ENCODE measurements at regions not wholly inside any gene's neighbourhood (a gene's known extent, or its start where the extent isn't known, plus 50 kb on each side); places are given as distances from the start of the nearest gene placed in this dataset.
A peak's percentile ranks its signal among the peaks of the same experiment; 100 is the strongest.
"Not testable (repeated sequence)": the region's sequence is repeated elsewhere in the genome, so short reads cannot be mapped to it uniquely, and the experiment has no call there.

GRCh38 chr21:13981176-13982087, 229.3 kb downstream of the LIPI start:
- H3K27me3 ChIP-seq (ENCODE audit: insufficient read depth, low read length); H2BK20ac ChIP-seq (ENCODE audit: low read depth, low read length, poor library complexity, severe bottlenecking); H4K5ac ChIP-seq (ENCODE audit: insufficient read length, low read depth, low read length); H3K23me2 ChIP-seq (ENCODE audit: insufficient read length, low read depth, low read length, poor library complexity, severe bottlenecking); H3K4me3 Mint-ChIP-seq; H4K91ac ChIP-seq (ENCODE audit: insufficient read length, low read depth, low read length); H4K8ac ChIP-seq (replicated peaks; ENCODE audit: insufficient read length, low read depth, low read length); H2AK5ac ChIP-seq (ENCODE audit: insufficient read length, low read length); H2AFZ ChIP-seq (ENCODE audit: low read length); DNase-seq; H3K9me3 ChIP-seq (ENCODE audit: control insufficient read depth, low read depth, low read length); H2BK12ac ChIP-seq (ENCODE audit: insufficient read length, low read depth, low read length); H3K27ac ChIP-seq (ENCODE audit: insufficient read length, low read depth, low read length); H3K4me1 Mint-ChIP-seq; H3K4me1 ChIP-seq (ENCODE audit: insufficient read depth, low read length); H3K4me2 ChIP-seq (ENCODE audit: insufficient read depth, insufficient read length, low read length); H3K4ac ChIP-seq (ENCODE audit: low read depth, low read length); H2BK15ac ChIP-seq (ENCODE audit: low read depth, low read length); H3K14ac ChIP-seq (ENCODE audit: insufficient read depth, low read length); H3K79me2 ChIP-seq (ENCODE audit: insufficient read depth, low read length); H4K20me1 ChIP-seq (ENCODE audit: control insufficient read depth, insufficient read depth, insufficient read length); H3K27me3 Mint-ChIP-seq (ENCODE audit: low read depth); H3T11ph ChIP-seq (ENCODE audit: low read length); H3K18ac ChIP-seq (ENCODE audit: insufficient read length, low read depth, low read length); H3K9ac ChIP-seq (ENCODE audit: extremely low read depth, insufficient read length, low read length); H3K36me3 Mint-ChIP-seq (ENCODE audit: insufficient read depth in 1 of 3, low read depth in 3 of 3); H3K56ac ChIP-seq (ENCODE audit: insufficient read length, low read depth, low read length); H3K23ac ChIP-seq (ENCODE audit: insufficient read length, low read depth, low read length); H3K79me1 ChIP-seq (ENCODE audit: insufficient read depth, low read depth, low read length, poor library complexity, severe bottlenecking); H2BK5ac ChIP-seq (ENCODE audit: insufficient read length, low read length); H2BK120ac ChIP-seq (ENCODE audit: low read depth, low read length, poor library complexity, severe bottlenecking); H3K27ac Mint-ChIP-seq: not testable (repeated sequence)
- no CpG with 5 or more reads among the region's 48 CpGs for WGBS (ENCODE audit: extremely low coverage, insufficient read length, low lambda C conversion rate)
- peaks cover 48 to 62% of the 10 kb centered on the region in 2 experiments for H3K9me3 Mint-ChIP-seq

- not testable (repeated sequence) for H3K9me3 ChIP-seq (ENCODE audit: control insufficient read depth, low read depth, low read length); H3K14ac ChIP-seq (ENCODE audit: insufficient read depth, low read length); H3K79me2 ChIP-seq (ENCODE audit: insufficient read depth, low read length); H2BK20ac ChIP-seq (ENCODE audit: low read depth, low read length, poor library complexity, severe bottlenecking); H3K18ac ChIP-seq (ENCODE audit: insufficient read length, low read depth, low read length); H3K27me3 ChIP-seq (ENCODE audit: insufficient read depth, low read length); H3K4ac ChIP-seq (ENCODE audit: low read depth, low read length); H3K56ac ChIP-seq (ENCODE audit: insufficient read length, low read depth, low read length); H2BK15ac ChIP-seq (ENCODE audit: low read depth, low read length); H2BK12ac ChIP-seq (ENCODE audit: insufficient read length, low read depth, low read length); H3K27ac Mint-ChIP-seq; H4K20me1 ChIP-seq (ENCODE audit: control insufficient read depth, insufficient read depth, insufficient read length); H3K4me1 Mint-ChIP-seq; H3K27ac ChIP-seq (ENCODE audit: insufficient read length, low read depth, low read length); H3K23ac ChIP-seq (ENCODE audit: insufficient read length, low read depth, low read length); H4K91ac ChIP-seq (ENCODE audit: insufficient read length, low read depth, low read length); H2BK5ac ChIP-seq (ENCODE audit: insufficient read length, low read length); H2AFZ ChIP-seq (ENCODE audit: low read length); H3T11ph ChIP-seq (ENCODE audit: low read length); H2BK120ac ChIP-seq (ENCODE audit: low read depth, low read length, poor library complexity, severe bottlenecking); H3K4me1 ChIP-seq (ENCODE audit: insufficient read depth, low read length); H2AK5ac ChIP-seq (ENCODE audit: insufficient read length, low read length); H3K79me1 ChIP-seq (ENCODE audit: insufficient read depth, low read depth, low read length, poor library complexity, severe bottlenecking); H3K27me3 Mint-ChIP-seq (ENCODE audit: low read depth); H3K23me2 ChIP-seq (ENCODE audit: insufficient read length, low read depth, low read length, poor library complexity, severe bottlenecking); H3K36me3 Mint-ChIP-seq (ENCODE audit: insufficient read depth in 1 of 3, low read depth in 3 of 3); H4K5ac ChIP-seq (ENCODE audit: insufficient read length, low read depth, low read length); H3K4me2 ChIP-seq (ENCODE audit: insufficient read depth, insufficient read length, low read length); H4K8ac ChIP-seq (replicated peaks; ENCODE audit: insufficient read length, low read depth, low read length); H3K9ac ChIP-seq (ENCODE audit: extremely low read depth, insufficient read length, low read length)
- WGBS (ENCODE audit: extremely low coverage, insufficient read length, low lambda C conversion rate), result no CpG with 5 or more reads among the region's 42 CpGs
- Mint-ChIP-seq H3K9me3 (peaks cover 35 to 49% of the 10 kb centered on the region in 2 experiments), H3K4me3 (peak overlapping the region in 1 of 2 experiments; percentile 42; a peak in 2 of 5 replicates)
- peak; percentile 78 for DNase-seq
Measured at GRCh38 chr21:13980115-13980662, 230.6 kb downstream of the LIPI start.

Data from H9 (cell line).